GM19395 (cell line): ENCODE measurements at regions not wholly inside any gene's neighbourhood (a gene's known extent, or its start where the extent isn't known, plus 50 kb on each side); places are given as distances from the start of the nearest gene placed in this dataset.

Experiments
- ATAC-seq: cut with Tn5 transposase; IDR thresholded peaks from one replicate; pipeline ENCODE4 v1.9.1; 2021; ENCODE audit warnings: mild to moderate bottlenecking, moderate library complexity; ENCODE audit not compliant: unreplicated experiment

DNA sequence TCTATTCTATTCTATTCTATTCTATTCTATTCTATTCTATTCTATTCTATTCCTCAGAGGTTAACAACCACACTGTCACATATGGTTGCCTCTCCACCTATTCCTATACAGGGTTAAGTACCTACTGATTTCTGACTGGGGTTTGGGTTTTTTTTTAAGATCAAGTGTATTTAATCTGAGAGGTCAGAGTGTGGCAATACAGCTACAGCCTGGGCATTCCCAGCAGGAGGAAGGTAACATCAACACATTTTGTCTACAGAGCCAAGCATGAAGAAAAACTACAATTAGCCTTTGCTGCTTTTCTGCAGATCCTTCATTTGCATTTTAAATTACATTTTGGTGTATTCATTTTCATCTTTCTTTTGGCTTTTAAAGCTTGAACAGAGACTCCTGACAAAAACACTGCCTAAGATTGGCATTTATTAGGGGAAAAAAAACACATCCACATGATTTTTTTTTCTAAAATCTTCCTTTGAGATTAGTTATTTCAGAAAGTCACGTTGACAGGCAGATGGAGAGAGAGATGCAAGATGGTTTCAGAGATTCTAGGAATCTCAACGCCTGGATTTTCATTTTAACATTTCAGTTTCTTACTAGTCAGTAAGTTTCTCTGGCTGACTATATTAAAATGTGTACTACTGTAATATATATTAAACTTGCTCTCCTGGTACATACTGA, 255.9 kb upstream of the TET2 start:
- ATAC-seq, result no peak

- no peak for ATAC-seq
Observed at GRCh38 chr4:104896660-104897645, 249.7 kb upstream of the TET2 start.

DNA sequence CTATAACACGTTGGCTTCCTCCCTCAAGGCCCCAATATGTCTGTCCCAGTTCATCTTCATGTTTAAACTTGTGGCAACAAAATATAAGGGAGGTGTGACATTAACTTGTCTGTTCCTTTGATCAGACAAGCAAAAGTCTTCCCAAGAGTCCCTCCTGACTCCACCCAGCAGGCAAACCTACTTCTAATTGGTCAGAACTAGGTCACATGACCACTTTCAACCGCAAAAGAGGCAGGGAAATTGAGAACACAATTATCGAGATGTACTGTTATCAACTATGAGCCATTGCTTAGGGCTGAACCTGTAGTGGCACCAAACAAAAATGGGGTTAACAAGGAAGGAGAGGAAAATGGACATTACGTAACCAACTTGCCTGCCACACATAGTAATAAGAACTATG, 246.8 kb upstream of the TET2 start:
- ATAC-seq, result no peak

- no peak for ATAC-seq
Observed at GRCh38 chr4:104901438-104901837, 245.2 kb upstream of the TET2 start.

DNA sequence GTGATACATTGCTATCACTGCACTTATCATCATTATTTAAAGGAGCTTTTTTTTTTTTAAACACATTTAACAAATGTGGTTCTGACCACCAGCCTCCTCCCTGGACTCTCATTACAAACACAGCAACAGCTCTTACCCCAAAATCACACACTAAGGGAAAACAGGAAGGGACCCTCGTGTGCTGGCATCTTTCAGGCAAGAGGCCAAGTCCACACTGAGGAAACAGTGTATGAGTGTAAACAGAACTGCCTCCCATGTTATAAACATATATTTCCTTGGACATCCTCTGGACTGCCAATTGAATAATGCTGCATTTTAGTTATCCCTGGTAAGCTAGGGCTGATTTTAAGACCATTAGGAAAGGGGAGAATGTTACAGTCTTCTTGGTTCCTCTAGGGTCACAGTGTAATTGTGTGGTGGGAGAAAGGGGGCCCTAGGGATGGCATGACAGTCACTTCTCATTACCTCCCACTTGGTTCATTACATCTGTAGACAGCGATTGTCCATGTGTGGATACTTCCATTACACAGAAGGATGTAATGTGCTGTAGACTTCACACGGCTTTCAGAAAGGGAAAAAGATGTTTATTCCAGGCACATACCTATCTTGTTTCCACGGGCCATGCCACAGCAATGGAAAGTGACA, 244.6 kb upstream of the TET2 start:
- no peak for ATAC-seq

- no peak for ATAC-seq
Observed at GRCh38 chr4:104905065-104905464, 241.6 kb upstream of the TET2 start.

- ATAC-seq, result no peak
Observed at GRCh38 chr4:104905546-104905945, 241.1 kb upstream of the TET2 start.

DNA sequence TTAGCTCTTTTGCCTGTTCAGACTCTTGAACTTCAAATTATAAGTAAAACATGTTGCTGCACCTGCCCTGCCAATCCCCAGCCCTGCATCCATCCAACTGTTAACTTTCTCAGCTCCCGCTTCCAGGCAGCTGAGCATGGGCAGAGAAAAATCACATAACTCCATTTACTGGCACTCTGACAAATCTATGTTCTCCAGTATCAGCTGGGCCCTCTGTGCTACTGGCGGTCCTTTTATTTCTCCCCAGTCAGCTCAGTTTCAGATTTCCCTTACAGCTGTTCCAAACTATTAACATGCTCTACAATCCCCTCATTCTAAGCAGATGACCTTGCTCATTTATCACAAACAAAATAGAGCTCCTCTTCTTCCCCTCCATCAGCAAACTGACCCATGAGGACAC, 240.4 kb upstream of the TET2 start:
- no peak for ATAC-seq

DNA sequence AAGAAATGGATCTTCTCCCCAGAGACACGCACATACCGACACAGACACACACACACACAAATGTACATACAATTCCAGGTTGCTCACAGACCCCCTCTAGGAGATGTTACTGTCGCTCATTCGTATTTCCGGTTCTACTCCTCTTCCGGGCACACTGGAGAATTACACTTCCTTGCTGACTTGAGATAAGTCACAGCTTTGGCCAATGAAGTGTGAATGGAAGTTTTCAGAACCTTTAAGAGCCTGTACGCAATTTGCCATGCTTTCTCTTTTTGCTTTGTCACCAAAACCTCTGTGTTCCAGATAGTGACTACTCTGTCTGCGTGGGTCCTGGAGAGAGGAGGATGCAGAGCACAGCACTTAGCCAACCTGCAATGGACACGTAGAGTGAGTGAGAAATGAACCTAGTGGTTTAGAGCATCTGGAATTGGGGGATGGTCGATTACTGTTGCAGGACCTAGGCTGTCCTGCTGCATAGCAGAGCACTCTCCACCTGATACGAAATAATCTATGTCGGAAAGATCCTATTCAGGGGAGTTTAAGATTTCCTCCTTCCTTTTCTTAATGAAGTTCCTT, 239.5 kb upstream of the TET2 start:
- no peak for ATAC-seq

DNA sequence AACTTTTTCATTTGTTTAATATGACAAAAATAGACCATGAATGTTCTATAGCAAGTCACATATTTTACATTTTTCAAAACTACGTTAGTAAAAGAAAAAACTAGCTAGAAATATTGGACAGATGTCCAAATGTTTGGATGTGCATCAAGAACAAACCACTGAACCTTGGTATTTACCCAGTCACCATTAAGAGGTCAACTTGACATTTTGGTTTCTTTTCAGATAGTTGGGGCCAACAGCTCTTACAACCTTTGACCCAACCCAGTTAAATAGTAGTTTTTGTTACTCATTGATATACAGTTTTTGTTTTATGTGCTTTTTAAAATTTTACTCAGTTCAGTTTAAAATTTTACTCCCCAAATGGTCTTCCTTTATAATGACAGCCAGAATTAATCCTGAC, 238.7 kb upstream of the TET2 start:
- ATAC-seq, result no peak

- ATAC-seq, result no peak
Observed at GRCh38 chr4:104909376-104909775, 237.3 kb upstream of the TET2 start.

DNA sequence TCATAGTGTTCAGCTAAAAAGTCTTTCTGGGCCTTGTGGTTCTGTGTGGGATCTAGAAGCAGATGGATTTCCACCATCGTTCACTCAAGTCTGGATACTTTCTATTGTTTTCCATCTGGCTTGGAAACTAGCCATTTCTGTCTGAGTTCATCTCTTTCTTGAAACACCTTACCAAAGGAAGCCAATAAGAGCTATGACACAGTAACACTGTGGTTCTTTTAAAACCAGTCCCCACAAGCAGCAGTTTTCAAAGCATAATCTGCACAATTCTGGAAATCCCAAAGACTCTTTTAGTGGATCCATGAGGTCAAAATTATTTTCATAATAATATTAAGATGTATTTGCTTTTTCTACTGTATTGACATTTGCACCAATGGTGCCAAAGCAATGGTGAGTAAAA, 234.2 kb upstream of the TET2 start:
- ATAC-seq, result no peak

- no peak for ATAC-seq
Observed at GRCh38 chr4:104915373-104915772, 231.3 kb upstream of the TET2 start.

GRCh38 chr4:104915864-104916263, 230.8 kb upstream of the TET2 start:
- no peak for ATAC-seq

DNA sequence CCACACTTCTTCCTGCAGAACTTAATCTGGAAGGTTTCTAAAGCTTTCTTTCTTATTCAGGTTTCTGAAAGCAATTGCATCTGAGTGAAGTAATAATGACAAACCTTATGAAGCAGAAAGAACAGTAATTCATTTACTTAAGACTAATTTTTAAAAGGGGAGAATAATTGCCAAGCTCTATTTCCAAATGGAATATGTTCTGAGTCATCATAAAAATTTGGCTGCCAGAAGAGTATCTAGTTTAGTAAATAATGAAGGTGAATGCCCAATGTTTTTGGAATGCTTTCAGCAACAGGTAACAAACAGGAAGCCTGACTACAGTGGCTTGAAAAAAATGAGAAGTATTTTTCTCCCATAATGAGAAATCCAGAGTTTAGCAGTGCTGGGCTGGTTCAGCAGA, 227.3 kb upstream of the TET2 start:
- no peak for ATAC-seq

DNA sequence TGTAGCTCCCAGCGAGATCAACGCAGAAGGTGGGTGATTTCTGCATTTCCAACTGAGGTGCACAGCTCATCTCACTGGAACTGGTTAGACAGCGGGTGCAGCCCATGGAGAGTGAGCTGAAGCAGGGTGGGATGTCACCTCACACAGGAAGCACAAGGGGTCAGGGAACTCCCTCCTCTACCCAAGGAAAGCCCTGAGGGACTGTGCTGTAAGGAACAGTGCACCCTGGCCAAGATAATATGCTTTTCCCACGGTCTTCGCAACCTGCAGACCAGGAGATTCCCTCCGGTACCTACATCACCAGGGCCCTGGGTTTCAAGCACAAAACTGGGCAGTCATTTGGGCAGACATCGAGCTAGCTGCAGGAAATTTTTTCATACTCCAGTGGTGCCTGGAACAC, 216.4 kb upstream of the TET2 start:
- ATAC-seq, result peak; percentile 37

DNA sequence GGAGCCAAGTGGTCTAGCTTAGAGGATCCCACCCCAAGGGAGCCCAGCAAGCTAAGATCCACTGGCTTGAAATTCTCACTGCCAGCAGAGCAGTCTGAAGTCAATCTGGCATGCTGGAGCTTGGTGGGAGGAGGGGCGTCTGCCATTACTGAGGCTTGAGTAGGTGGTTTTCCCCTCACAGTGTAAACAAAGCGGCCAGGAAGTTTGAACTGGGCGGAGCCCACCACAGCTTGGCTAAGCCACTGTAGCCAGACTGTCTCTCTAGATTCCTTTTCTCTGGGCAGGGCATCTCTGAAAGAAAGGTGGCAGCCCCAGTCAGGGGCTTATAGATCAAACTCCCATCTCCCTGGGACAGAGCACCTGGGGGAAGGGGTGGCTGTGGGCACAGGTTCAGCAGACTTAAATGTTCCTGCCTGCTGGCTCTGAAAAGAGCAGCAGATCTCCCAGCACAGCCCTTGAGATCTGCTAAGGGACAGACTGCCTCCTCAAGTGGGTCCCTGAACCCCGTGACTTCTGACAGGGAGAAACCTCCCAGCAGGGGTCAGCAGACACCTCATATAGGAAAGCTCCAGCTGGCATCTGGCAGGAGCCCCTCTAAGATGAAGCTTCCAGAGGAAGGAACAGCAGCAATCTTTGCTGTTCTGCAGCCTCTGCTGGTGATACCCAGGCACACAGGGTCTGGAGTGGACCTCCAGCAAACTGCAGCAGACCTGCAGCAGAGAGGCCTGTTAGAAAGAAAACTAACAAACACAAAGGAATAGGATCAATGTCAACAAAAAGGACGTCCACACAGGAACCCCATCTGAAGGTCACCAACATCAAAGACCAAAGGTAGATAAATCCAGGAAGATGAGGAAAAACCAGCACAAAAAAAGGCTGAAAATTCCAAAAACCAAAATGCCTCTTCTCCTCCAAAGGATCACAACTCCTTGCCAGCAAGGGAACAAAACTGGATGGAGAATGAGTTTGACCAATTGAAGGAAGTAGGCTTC, 215.6 kb upstream of the TET2 start:
- peak; percentile 85 for ATAC-seq

- ATAC-seq, result no peak
Observed at GRCh38 chr4:104938624-104939023, 208.1 kb upstream of the TET2 start.

DNA sequence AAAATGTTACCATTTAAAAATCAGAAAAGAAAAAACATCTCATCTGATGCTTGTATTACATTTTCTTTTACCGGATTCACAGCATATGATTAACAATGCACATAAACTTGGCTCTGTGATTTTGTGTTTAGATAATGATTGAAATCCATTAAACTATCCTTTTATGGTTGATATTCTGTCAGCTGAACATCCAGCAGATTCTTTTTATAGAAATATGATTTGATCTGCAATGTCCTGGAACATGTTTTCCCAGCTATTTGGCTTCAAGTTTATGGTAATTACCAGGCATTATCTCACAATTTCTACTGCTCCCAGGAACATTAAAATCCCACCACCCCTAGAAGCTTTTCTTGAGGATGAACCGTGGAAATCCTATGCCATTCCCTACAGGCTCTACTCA, 205.7 kb upstream of the TET2 start:
- no peak for ATAC-seq

DNA sequence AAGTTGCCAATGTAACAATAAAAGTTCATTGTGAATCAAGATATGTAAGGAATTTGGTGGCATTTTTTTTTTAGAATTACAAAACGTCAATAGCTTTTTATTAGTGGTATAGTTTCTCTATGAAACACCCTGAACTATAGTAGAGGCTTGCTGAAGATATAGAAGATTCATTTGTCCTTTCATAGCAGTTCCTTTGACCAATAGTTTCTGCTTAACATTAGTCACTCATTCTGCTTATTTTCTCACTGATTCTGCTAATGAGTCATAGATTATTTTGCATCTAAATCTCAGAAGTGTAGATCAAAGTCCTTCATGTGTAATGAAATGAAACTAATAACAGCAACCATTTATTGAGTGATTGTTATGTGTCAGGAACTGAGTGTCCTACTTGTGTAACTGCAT, 205.0 kb upstream of the TET2 start:
- peak; percentile 60 for ATAC-seq
